Natural killer cell (primary cell): ENCODE measurements at regions not wholly inside any gene's neighbourhood (a gene's known extent, or its start where the extent isn't known, plus 50 kb on each side); places are given as distances from the start of the nearest gene placed in this dataset.

Experiments used
- ATAC-seq, 3 donors: fragments of 150-1000 bp in 2 of 3; fragments of 200-7000 bp in 1 of 3; cut with Tn5 transposase; 1 replicate in 1 of 3; 2 replicates in 2 of 3; pipeline ENCODE4 v1.10.0; 2021; ENCODE audit warnings: mild to moderate bottlenecking in 2 of 3, moderate library complexity in 2 of 3
- DNase-seq, 2 donors: peaks; one replicate each; pipeline versions ENCODE4 v3.0.0 to v3.0.0-alpha.2; 2013 to 2021; ENCODE audit warnings: mixed read lengths in 1 of 2
- H3K27ac ChIP-seq: one replicate; pipeline ENCODE4 v1.5.1; 2013; ENCODE audit warnings: mild to moderate bottlenecking, low read length
- H3K27me3 ChIP-seq: one replicate; pipeline ENCODE4 v1.6.1; 2013; ENCODE audit warnings: low read length; ENCODE audit not compliant: control insufficient read depth, insufficient read depth
- H3K36me3 ChIP-seq: one replicate; pipeline ENCODE4 v1.6.1; 2013; ENCODE audit warnings: low read length; ENCODE audit not compliant: control insufficient read depth, insufficient read depth
- H3K4me1 ChIP-seq: one replicate; pipeline ENCODE4 v1.6.1; 2013; ENCODE audit warnings: low read length; ENCODE audit not compliant: control insufficient read depth, insufficient read depth
- H3K4me3 ChIP-seq: one replicate; pipeline ENCODE4 v1.5.1; 2013; ENCODE audit warnings: low read length
- H3K9me3 ChIP-seq: one replicate; pipeline ENCODE4 v1.6.1; 2013; ENCODE audit warnings: low read length; ENCODE audit not compliant: control insufficient read depth, insufficient read depth
- H3K27ac Mint-ChIP-seq, 2 donors: one replicate each; pipeline ENCODE4 v1.8.0; 2022; ENCODE audit warnings: mild to moderate bottlenecking in 2 of 2, mixed read lengths in 2 of 2, moderate library complexity in 1 of 2
- H3K27me3 Mint-ChIP-seq, 2 donors: one replicate each; pipeline ENCODE4 v1.8.0; 2022; ENCODE audit warnings: low read depth in 2 of 2, mixed read lengths in 2 of 2
- H3K36me3 Mint-ChIP-seq: one replicate; pipeline ENCODE4 v1.8.0; 2022; ENCODE audit warnings: mixed read lengths
- H3K4me1 Mint-ChIP-seq, 2 donors: one replicate each; pipeline ENCODE4 v1.8.0; 2022; ENCODE audit warnings: mixed read lengths in 2 of 2
- H3K4me3 Mint-ChIP-seq: one replicate; pipeline ENCODE4 v1.8.0; 2022; ENCODE audit warnings: mild to moderate bottlenecking, moderate library complexity, mixed read lengths
- H3K9me3 Mint-ChIP-seq, 2 donors: one replicate each; pipeline ENCODE4 v1.8.0; 2022; ENCODE audit warnings: mixed read lengths in 2 of 2
- WGBS: methylation state at CpG from one replicate; pipeline ENCODE4 v1.1.7; 2013; ENCODE audit warnings: missing lambda C conversion rate; ENCODE audit not compliant: insufficient coverage; 5-methylcytosine and 5-hydroxymethylcytosine counted together
- intact Hi-C: fragments of 100-400 bp; cut with micrococcal nuclease; formaldehyde crosslinking; loops from one replicate; pipeline ENCODE4 v1.14.2; 2022
- TF ChIP-seq, protein P1 (sequence below): fragments of 200-600 bp; IDR thresholded peaks from one replicate; pipeline ENCODE4 v1.8.0; 2022; ENCODE audit warnings: antibody characterized with exemption

DNA sequence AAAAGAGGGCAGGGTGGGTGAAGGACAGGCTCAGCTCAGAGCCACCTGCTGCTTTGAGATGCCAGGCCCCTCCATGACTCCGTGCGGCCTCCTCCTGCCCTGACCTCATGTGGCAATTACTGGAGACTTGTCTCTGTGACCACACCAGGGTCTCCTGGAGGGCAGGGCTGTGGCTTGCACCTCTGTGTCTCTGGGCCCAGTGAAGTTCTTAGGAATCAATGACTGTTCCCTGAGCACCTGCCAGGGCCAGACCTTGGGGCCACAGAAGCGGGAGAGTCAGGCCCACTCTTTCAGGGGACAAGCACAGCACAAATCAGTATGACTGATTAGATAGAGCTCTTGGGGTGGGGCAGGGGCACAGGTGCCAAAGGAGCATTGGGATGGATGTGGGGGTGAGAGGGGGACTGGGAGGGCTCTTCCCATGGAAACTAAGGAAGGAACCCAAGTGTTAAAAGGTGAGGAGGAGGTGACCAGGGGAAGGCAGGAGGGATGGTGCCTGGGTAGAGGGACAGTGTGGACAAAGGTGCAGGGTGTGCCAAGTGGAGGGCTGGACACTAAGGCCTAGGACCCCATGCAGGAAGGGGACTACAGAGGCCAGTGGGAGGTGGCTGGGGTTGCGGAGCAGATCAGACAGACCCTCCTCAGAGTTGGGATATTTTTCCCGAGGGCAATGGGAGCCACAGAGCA lies 77.3 kb upstream of the SHISAL1 start:
- intact Hi-C loops = no loop called here
- TF ChIP-seq, protein P1, sequence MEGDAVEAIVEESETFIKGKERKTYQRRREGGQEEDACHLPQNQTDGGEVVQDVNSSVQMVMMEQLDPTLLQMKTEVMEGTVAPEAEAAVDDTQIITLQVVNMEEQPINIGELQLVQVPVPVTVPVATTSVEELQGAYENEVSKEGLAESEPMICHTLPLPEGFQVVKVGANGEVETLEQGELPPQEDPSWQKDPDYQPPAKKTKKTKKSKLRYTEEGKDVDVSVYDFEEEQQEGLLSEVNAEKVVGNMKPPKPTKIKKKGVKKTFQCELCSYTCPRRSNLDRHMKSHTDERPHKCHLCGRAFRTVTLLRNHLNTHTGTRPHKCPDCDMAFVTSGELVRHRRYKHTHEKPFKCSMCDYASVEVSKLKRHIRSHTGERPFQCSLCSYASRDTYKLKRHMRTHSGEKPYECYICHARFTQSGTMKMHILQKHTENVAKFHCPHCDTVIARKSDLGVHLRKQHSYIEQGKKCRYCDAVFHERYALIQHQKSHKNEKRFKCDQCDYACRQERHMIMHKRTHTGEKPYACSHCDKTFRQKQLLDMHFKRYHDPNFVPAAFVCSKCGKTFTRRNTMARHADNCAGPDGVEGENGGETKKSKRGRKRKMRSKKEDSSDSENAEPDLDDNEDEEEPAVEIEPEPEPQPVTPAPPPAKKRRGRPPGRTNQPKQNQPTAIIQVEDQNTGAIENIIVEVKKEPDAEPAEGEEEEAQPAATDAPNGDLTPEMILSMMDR = no peak

DNA sequence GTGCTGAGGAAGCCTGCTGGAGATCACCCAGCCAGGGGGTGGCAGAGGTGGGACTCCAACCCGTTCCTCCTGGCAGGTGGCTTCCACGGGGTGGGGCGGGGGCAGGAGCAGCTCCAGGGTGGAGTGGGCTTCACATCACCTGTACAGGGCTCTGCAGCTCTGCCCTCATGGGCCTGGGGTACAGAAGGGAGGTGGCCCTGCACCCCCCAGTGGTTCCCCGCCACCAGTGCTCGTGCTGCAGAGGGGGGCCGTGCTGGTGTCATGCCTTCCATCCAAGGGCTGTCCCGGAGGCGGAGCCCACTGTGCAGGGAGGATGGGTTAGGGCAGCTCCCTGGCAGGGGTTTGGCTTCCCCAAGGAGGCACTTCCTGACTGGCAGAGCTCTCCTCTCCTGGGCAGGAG lies 76.4 kb upstream of the SHISAL1 start:
- no peak overlapping the region for H3K27ac Mint-ChIP-seq
- H3K36me3 ChIP-seq = no peaks in the 10 kb centered on the region
- intact Hi-C loops = no loop called here
- H3K4me1 Mint-ChIP-seq = no peaks in the 10 kb centered on the region
- H3K9me3 ChIP-seq = no peaks in the 10 kb centered on the region
- H3K4me3 Mint-ChIP-seq = no peak overlapping the region
- no peaks in the 10 kb centered on the region for H3K9me3 Mint-ChIP-seq
- TF ChIP-seq, protein P1 = no peak
- ATAC-seq = no peak
- no peak for DNase-seq
- no peak overlapping the region for H3K27ac ChIP-seq
- H3K4me3 ChIP-seq = no peak overlapping the region
- no peaks in the 10 kb centered on the region for H3K36me3 Mint-ChIP-seq
- no peaks in the 10 kb centered on the region for H3K4me1 ChIP-seq
- H3K27me3 ChIP-seq = no peaks in the 10 kb centered on the region
- peaks cover 0 to 21% of the 10 kb centered on the region in 2 donors for H3K27me3 Mint-ChIP-seq
- 80% methylated on average over 8 of the region's 8 CpGs for WGBS

More for the DNA sequence above, 77.3 kb upstream of the SHISAL1 start:
- Histone ChIP-seq H3K4me3 (no peak overlapping the region), H3K27ac (no peak overlapping the region), H3K36me3 (no peaks in the 10 kb centered on the region), H3K27me3 (no peaks in the 10 kb centered on the region), H3K4me1 (no peaks in the 10 kb centered on the region), H3K9me3 (no peaks in the 10 kb centered on the region)
- WGBS = 95% methylated on average over 5 of the region's 5 CpGs
- Mint-ChIP-seq H3K4me3 (no peak overlapping the region), H3K27ac (no peak overlapping the region), H3K36me3 (no peaks in the 10 kb centered on the region), H3K4me1 (no peaks in the 10 kb centered on the region), H3K9me3 (no peaks in the 10 kb centered on the region), H3K27me3 (peaks cover 0 to 21% of the 10 kb centered on the region in 2 donors)
- ATAC-seq (no peak), DNase-seq (no peak)

DNA sequence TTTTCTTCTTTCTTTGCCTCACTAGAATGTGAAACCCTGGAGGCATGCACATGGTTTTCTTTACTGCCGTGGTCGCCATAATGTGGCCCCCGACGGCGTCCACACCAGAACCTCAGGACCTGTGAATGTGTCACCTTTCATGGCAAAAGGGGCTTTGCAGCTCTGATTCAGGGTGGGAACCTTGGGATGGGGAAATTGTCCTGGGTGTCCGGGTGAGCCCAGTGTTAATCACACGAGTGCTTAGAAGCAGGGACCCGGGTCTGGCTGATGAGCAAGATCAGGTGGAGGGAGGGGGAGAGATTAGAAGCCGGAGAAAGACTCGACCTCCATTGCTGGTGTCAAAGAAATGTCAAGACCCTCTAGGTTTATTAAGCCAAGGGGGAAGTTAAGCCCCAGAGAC lies 74.7 kb upstream of the SHISAL1 start:
- Mint-ChIP-seq H3K36me3 (no peaks in the 10 kb centered on the region), H3K4me1 (no peaks in the 10 kb centered on the region), H3K9me3 (no peaks in the 10 kb centered on the region), H3K27ac (no peak overlapping the region), H3K4me3 (no peak overlapping the region), H3K27me3 (peaks cover 5 to 21% of the 10 kb centered on the region in 2 donors)
- TF ChIP-seq, protein P1 = no peak
- Histone ChIP-seq H3K4me3 (no peak overlapping the region), H3K27me3 (no peaks in the 10 kb centered on the region), H3K27ac (no peak overlapping the region), H3K4me1 (no peaks in the 10 kb centered on the region), H3K9me3 (no peaks in the 10 kb centered on the region), H3K36me3 (no peaks in the 10 kb centered on the region)
- intact Hi-C loops = no loop called here
- ATAC-seq = no peak
- DNase-seq = no peak
- 82% methylated on average over 10 of the region's 10 CpGs for WGBS
